A673 (cell line): ENCODE measurements at regions not wholly inside any gene's neighbourhood (a gene's known extent, or its start where the extent isn't known, plus 50 kb on each side); places are given as distances from the start of the nearest gene placed in this dataset.

Experiments used
- EZH2 ChIP-seq: fragments of 200-600 bp; sonication (generic); IDR thresholded peaks from 2 replicates; pipeline ENCODE4 v1.6.1; 2017; ENCODE audit warnings: borderline replicate concordance, low read depth, mild to moderate bottlenecking, mixed read lengths, antibody characterized with exemption, low read length; ENCODE audit not compliant: poor library complexity, severe bottlenecking
- TF ChIP-seq, protein P1 (sequence below): fragments of 300-800, 200-600 bp; sonication (generic); conservative IDR thresholded peaks from 2 replicates; pipeline ENCODE4 v1.5.1; 2017; ENCODE audit warnings: low read depth, mild to moderate bottlenecking, antibody characterized with exemption, low read length, moderate library complexity, mixed read lengths

DNA sequence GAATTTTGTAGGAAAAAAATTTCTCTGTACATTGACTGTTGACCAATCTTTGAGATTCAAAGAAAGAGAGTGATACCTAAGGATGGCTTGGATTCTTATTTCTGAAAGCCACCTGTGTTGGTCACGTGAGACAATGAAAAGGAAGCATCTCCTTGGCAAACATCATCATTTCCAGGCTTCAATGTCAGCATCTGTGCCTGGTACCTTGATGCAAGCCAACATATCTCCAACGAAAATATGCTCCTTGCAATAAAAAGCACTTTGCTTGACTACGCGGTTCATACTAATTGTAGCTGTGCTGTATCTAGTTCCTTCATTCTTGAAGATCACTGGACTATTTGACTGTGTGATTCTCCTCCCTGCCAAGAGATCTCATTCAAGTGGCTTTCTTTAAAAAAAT lies 503.4 kb upstream of the PSMD7 start:
- TF ChIP-seq, protein P1, sequence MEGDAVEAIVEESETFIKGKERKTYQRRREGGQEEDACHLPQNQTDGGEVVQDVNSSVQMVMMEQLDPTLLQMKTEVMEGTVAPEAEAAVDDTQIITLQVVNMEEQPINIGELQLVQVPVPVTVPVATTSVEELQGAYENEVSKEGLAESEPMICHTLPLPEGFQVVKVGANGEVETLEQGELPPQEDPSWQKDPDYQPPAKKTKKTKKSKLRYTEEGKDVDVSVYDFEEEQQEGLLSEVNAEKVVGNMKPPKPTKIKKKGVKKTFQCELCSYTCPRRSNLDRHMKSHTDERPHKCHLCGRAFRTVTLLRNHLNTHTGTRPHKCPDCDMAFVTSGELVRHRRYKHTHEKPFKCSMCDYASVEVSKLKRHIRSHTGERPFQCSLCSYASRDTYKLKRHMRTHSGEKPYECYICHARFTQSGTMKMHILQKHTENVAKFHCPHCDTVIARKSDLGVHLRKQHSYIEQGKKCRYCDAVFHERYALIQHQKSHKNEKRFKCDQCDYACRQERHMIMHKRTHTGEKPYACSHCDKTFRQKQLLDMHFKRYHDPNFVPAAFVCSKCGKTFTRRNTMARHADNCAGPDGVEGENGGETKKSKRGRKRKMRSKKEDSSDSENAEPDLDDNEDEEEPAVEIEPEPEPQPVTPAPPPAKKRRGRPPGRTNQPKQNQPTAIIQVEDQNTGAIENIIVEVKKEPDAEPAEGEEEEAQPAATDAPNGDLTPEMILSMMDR = no peak
- TF ChIP-seq EZH2 = no peak
